ENCODE measurements at regions not wholly inside any gene's neighbourhood (a gene's known extent, or its start where the extent isn't known, plus 50 kb on each side); places are given as distances from the start of the nearest gene placed in this dataset.

DNA sequence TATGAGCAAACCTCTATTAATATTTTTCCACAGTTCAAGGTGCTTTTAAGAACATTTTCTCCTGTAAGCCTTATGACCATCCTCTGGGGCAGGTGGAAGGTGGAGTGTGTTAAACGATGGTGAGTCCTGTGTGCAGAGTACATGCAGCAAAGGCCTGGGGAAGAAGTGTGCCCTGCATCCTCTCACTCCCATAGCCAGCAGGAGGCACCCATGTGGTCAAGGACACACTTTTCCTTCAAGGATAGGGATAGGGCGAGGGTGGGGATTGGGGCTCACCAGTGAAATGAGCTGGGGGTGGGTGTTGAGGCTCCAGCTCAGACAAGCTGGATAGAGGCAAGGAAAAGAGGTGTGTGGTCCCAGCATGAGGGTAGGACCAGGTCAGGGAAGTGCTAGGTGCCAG is 120.8 kb upstream of the KCNE2 start:
- TF ChIP-seq ZBTB7A (CRISPR knock-in tag; IDR thresholded peaks at IDR 0.05) (no peak), ZBTB26 (CRISPR knock-in tag; IDR thresholded peaks at IDR 0.05; ENCODE audit: borderline replicate concordance) (no peak), HOXA5 (CRISPR knock-in tag; IDR thresholded peaks at IDR 0.05) (no peak), JUND (CRISPR knock-in tag; IDR thresholded peaks at IDR 0.05) (no peak), SUZ12 (IDR thresholded peaks at IDR 0.05; ENCODE audit: low read depth, low read length) (no peak), ZNF160 (CRISPR knock-in tag; IDR thresholded peaks at IDR 0.05) (no peak), ZNF20 (CRISPR knock-in tag; IDR thresholded peaks at IDR 0.05) (no peak), MBNL3 (CRISPR knock-in tag; conservative IDR thresholded peaks at IDR 0.05) (no peak), ZNF251 (CRISPR knock-in tag; IDR thresholded peaks at IDR 0.05) (no peak), ZNF670 (CRISPR knock-in tag; IDR thresholded peaks at IDR 0.05; ENCODE audit: borderline replicate concordance) (no peak), MAZ (IDR thresholded peaks at IDR 0.05; ENCODE audit: borderline replicate concordance, low read depth, low read length) (no peak), MAZ (CRISPR knock-in tag; IDR thresholded peaks at IDR 0.05; ENCODE audit: low read depth) (no peak), POLR2A (IDR thresholded peaks at IDR 0.05; ENCODE audit: insufficient read depth in 1 of 2, low read depth in 2 of 2, low read length in 2 of 2) (no peak), IKZF1 (IDR thresholded peaks at IDR 0.05) (no peak)
- TF ChIP-seq, protein P1, sequence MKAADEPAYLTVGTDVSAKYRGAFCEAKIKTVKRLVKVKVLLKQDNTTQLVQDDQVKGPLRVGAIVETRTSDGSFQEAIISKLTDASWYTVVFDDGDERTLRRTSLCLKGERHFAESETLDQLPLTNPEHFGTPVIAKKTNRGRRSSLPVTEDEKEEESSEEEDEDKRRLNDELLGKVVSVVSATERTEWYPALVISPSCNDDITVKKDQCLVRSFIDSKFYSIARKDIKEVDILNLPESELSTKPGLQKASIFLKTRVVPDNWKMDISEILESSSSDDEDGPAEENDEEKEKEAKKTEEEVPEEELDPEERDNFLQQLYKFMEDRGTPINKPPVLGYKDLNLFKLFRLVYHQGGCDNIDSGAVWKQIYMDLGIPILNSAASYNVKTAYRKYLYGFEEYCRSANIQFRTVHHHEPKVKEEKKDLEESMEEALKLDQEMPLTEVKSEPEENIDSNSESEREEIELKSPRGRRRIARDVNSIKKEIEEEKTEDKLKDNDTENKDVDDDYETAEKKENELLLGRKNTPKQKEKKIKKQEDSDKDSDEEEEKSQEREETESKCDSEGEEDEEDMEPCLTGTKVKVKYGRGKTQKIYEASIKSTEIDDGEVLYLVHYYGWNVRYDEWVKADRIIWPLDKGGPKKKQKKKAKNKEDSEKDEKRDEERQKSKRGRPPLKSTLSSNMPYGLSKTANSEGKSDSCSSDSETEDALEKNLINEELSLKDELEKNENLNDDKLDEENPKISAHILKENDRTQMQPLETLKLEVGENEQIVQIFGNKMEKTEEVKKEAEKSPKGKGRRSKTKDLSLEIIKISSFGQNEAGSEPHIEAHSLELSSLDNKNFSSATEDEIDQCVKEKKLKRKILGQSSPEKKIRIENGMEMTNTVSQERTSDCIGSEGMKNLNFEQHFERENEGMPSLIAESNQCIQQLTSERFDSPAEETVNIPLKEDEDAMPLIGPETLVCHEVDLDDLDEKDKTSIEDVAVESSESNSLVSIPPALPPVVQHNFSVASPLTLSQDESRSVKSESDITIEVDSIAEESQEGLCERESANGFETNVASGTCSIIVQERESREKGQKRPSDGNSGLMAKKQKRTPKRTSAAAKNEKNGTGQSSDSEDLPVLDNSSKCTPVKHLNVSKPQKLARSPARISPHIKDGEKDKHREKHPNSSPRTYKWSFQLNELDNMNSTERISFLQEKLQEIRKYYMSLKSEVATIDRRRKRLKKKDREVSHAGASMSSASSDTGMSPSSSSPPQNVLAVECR (CRISPR knock-in tag; IDR thresholded peaks at IDR 0.05; ENCODE audit: borderline replicate concordance), result no peak

Measured in HepG2 (cell line).